H1 (cell line): ENCODE measurements at regions not wholly inside any gene's neighbourhood (a gene's known extent, or its start where the extent isn't known, plus 50 kb on each side); places are given as distances from the start of the nearest gene placed in this dataset.

Experiments used
- CTCF ChIA-PET: fragments of 300-600 bp; sonication (Branson Sonifier 250); formaldehyde crosslinking; loops from one replicate; lab custom pipeline; 2021; ENCODE audit not compliant: partially characterized antibody; lab: Charles Lee
- POLR2A ChIA-PET: fragments of 300-600 bp; sonication (Branson Sonifier 250); formaldehyde crosslinking; loops from one replicate; lab custom pipeline; 2021; ENCODE audit warnings: inconsistent platforms; ENCODE audit not compliant: partially characterized antibody; lab: Charles Lee
- DNase-seq, 2 experiments: peaks; one replicate each; pipeline versions ENCODE4 v3.0.0 to v3.0.0-alpha.2; 2010 to 2022; ENCODE audit warnings: low spot score in 2 of 2, low read depth in 1 of 2, mixed read lengths in 1 of 2
- FAIRE-seq: peaks from 2 replicates; lab custom pipeline; 2011; peaks lifted over from hg19 to GRCh38; lab: Jason Lieb, UNC
- H2AFZ ChIP-seq: 2 replicates; pipeline ENCODE4 v1.8.1; 2012; ENCODE audit warnings: low read length, inconsistent platforms
- H2AK5ac ChIP-seq: 2 replicates; pipeline ENCODE4 v1.6.1; 2013; ENCODE audit warnings: low read depth, low read length
- H2BK120ac ChIP-seq: replicated peaks from 2 replicates; pipeline ENCODE3; 2013; ENCODE audit warnings: low read depth, low read length, inconsistent platforms
- H2BK12ac ChIP-seq: 2 replicates; pipeline ENCODE4 v1.6.1; 2013; ENCODE audit warnings: low read depth, low read length
- H2BK15ac ChIP-seq: 2 replicates; pipeline ENCODE4 v1.6.1; 2013; ENCODE audit warnings: low read length
- H2BK20ac ChIP-seq: 2 replicates; pipeline ENCODE4 v1.6.1; 2013; ENCODE audit warnings: low read length
- H2BK5ac ChIP-seq: 2 replicates; pipeline ENCODE4 v1.6.1; 2013; ENCODE audit warnings: low read depth, low read length
- H3K14ac ChIP-seq: 2 replicates; pipeline ENCODE4 v1.6.1; 2013; ENCODE audit warnings: inconsistent platforms; ENCODE audit not compliant: insufficient read length
- H3K18ac ChIP-seq: 2 replicates; pipeline ENCODE4 v1.6.1; 2013; ENCODE audit warnings: low read length; ENCODE audit errors: extremely low read depth
- H3K23ac ChIP-seq: 2 replicates; pipeline ENCODE4 v1.6.1; 2013; ENCODE audit warnings: inconsistent platforms; ENCODE audit not compliant: insufficient read length
- H3K23me2 ChIP-seq: 2 replicates; pipeline ENCODE4 v1.6.1; 2013; ENCODE audit warnings: low read depth, low read length
- H3K27ac ChIP-seq: 2 replicates; pipeline ENCODE4 v1.6.1; 2011; ENCODE audit warnings: low read depth, low read length, inconsistent platforms
- H3K27me3 ChIP-seq, 4 experiments: replicated peaks in 1 of 4; 1 replicate in 1 of 4; 2 replicates in 3 of 4; pipeline versions ENCODE4 v1.6.1 to v1.8.1; 2011 to 2013; ENCODE audit warnings: low read length in 3 of 4, mild to moderate bottlenecking in 3 of 4, inconsistent platforms in 2 of 4, mixed read lengths in 2 of 4, moderate library complexity in 1 of 4; ENCODE audit not compliant: control insufficient read depth in 3 of 4, insufficient read depth in 3 of 4; ENCODE audit errors: extremely low read depth in 1 of 4
- H3K36me3 ChIP-seq, 4 experiments: 2 replicates each; pipeline versions ENCODE4 v1.6.1 to v1.8.1; 2011 to 2013; ENCODE audit warnings: mild to moderate bottlenecking in 4 of 4, low read length in 3 of 4, moderate library complexity in 2 of 4, control low read depth in 1 of 4, inconsistent platforms in 1 of 4; ENCODE audit not compliant: insufficient read depth in 4 of 4, control insufficient read depth in 2 of 4
- H3K4ac ChIP-seq: replicated peaks from 2 replicates; pipeline ENCODE3; 2013; ENCODE audit warnings: low read length, low read depth, mixed read lengths, inconsistent platforms; ENCODE audit not compliant: insufficient read length
- H3K4me1 ChIP-seq, 4 experiments: replicated peaks in 1 of 4; 1 replicate in 1 of 4; 2 replicates in 3 of 4; pipeline versions ENCODE4 v1.6.1 to v1.8.1; 2011 to 2013; ENCODE audit warnings: low read length in 3 of 4, inconsistent platforms in 2 of 4, mixed read lengths in 1 of 4; ENCODE audit not compliant: insufficient read depth in 4 of 4, control insufficient read depth in 3 of 4
- H3K4me2 ChIP-seq, 2 experiments: 2 replicates each; pipeline versions ENCODE4 v1.6.1 to v1.8.1; 2011 to 2013; ENCODE audit warnings: low read depth in 2 of 2, low read length in 2 of 2, control low read depth in 1 of 2, inconsistent platforms in 1 of 2, mild to moderate bottlenecking in 1 of 2; ENCODE audit not compliant: insufficient read depth in 1 of 2
- H3K4me3 ChIP-seq, 4 experiments: fragments of 200-600, 300-600 bp in 1 of 4; sonication (generic), shearing (Covaris generic), sonication (Bioruptor Twin) in 1 of 4; 2 replicates each; pipeline versions ENCODE4 v1.5.1 to v1.8.1; 2011 to 2016; ENCODE audit warnings: low read length in 4 of 4, low read depth in 3 of 4, control low read depth in 2 of 4, inconsistent platforms in 2 of 4, mild to moderate bottlenecking in 2 of 4, mixed read lengths in 1 of 4, moderate library complexity in 1 of 4; ENCODE audit not compliant: insufficient read depth in 2 of 4; ENCODE audit errors: extremely low read depth in 1 of 4
- H3K56ac ChIP-seq: replicated peaks from 2 replicates; pipeline ENCODE3; 2013; ENCODE audit warnings: low read depth, mild to moderate bottlenecking, mixed read lengths, low read length, inconsistent platforms; ENCODE audit not compliant: insufficient read length
- H3K79me1 ChIP-seq: 2 replicates; pipeline ENCODE4 v1.6.1; 2013; ENCODE audit warnings: low read depth, low read length, control low read depth
- H3K79me2 ChIP-seq, 2 experiments: 2 replicates each; pipeline versions ENCODE4 v1.6.1 to v1.8.1; 2012 to 2013; ENCODE audit warnings: low read length in 2 of 2, mild to moderate bottlenecking in 2 of 2, inconsistent platforms in 1 of 2; ENCODE audit not compliant: insufficient read depth in 2 of 2, control insufficient read depth in 1 of 2
- H3K9ac ChIP-seq, 4 experiments: replicated peaks in 1 of 4; 1 replicate in 1 of 4; 2 replicates in 3 of 4; pipeline versions ENCODE4 v1.6.1 to v1.8.1; 2011 to 2013; ENCODE audit warnings: low read depth in 3 of 4, low read length in 3 of 4, control low read depth in 2 of 4, mild to moderate bottlenecking in 2 of 4, moderate library complexity in 2 of 4, inconsistent platforms in 1 of 4; ENCODE audit errors: extremely low read depth in 1 of 4
- H3K9me3 ChIP-seq, 2 experiments: 2 replicates each; pipeline versions ENCODE4 v1.6.1 to v1.8.1; 2012 to 2013; ENCODE audit warnings: mild to moderate bottlenecking in 2 of 2, moderate library complexity in 2 of 2, control low read depth in 1 of 2, inconsistent platforms in 1 of 2, low read depth in 1 of 2, low read length in 1 of 2, mixed read lengths in 1 of 2; ENCODE audit not compliant: insufficient read depth in 2 of 2
- H4K20me1 ChIP-seq, 2 experiments: replicated peaks in 1 of 2; 2 replicates each; pipeline versions ENCODE3 to v1.8.1; 2011 to 2013; ENCODE audit warnings: inconsistent platforms in 2 of 2, low read length in 2 of 2, mild to moderate bottlenecking in 1 of 2; ENCODE audit not compliant: insufficient read depth in 2 of 2, control insufficient read depth in 1 of 2
- H4K5ac ChIP-seq: 2 replicates; pipeline ENCODE4 v1.6.1; 2013; ENCODE audit warnings: low read length, low read depth, mixed read lengths, inconsistent platforms; ENCODE audit not compliant: insufficient read length
- H4K8ac ChIP-seq: 2 replicates; pipeline ENCODE4 v1.8.0; 2013; ENCODE audit warnings: mild to moderate bottlenecking, moderate library complexity, low read length, inconsistent platforms; ENCODE audit not compliant: insufficient read depth; ENCODE audit errors: extremely low read depth
- H4K91ac ChIP-seq: replicated peaks from 2 replicates; pipeline ENCODE3; 2013; ENCODE audit warnings: low read length, mixed read lengths, inconsistent platforms; ENCODE audit not compliant: insufficient read length
- CHD2 ChIP-seq: IDR thresholded peaks from 2 replicates; pipeline ENCODE4 v1.6.1; 2012; ENCODE audit warnings: low read length, improper control_type of control experiment
- EGR1 ChIP-seq: IDR thresholded peaks from 2 replicates; pipeline ENCODE4 v1.6.1; 2011; ENCODE audit warnings: low read depth, low read length, borderline replicate concordance
- EZH2 ChIP-seq: fragments of 200-600 bp; sonication (generic); IDR thresholded peaks from 2 replicates; pipeline ENCODE4 v1.7.1; 2012; ENCODE audit warnings: low read depth, mild to moderate bottlenecking, moderate library complexity, low read length, inconsistent platforms; ENCODE audit not compliant: severe bottlenecking
- RAD21 ChIP-seq, 2 experiments: IDR thresholded peaks in 1 of 2; conservative IDR thresholded peaks in 1 of 2; 2 replicates each; pipeline ENCODE4 v1.6.1; 2011; ENCODE audit warnings: low read depth in 2 of 2, low read length in 2 of 2, improper control_type of control experiment in 1 of 2, inconsistent platforms in 1 of 2, mild to moderate bottlenecking in 1 of 2, moderate library complexity in 1 of 2
- WGBS, 2 experiments: shearing (Covaris generic) in 1 of 2; methylation state at CpG; one replicate each; pipeline versions ENCODE4 v1.1.6 to v1.1.7; 2013 to 2015; ENCODE audit warnings: low lambda C conversion rate in 2 of 2, mixed read lengths in 2 of 2, inconsistent platforms in 1 of 2, low coverage in 1 of 2, missing lambda C conversion rate in 1 of 2; ENCODE audit not compliant: insufficient replicate concordance in 2 of 2, insufficient coverage in 1 of 2, insufficient read length in 1 of 2; ENCODE audit errors: extremely low coverage in 1 of 2, missing lambda C conversion rate in 1 of 2; 5-methylcytosine and 5-hydroxymethylcytosine counted together
- TF ChIP-seq, protein P1 (sequence below): IDR thresholded peaks from 2 replicates; pipeline ENCODE4 v1.6.1; 2012; ENCODE audit warnings: inconsistent platforms

DNA sequence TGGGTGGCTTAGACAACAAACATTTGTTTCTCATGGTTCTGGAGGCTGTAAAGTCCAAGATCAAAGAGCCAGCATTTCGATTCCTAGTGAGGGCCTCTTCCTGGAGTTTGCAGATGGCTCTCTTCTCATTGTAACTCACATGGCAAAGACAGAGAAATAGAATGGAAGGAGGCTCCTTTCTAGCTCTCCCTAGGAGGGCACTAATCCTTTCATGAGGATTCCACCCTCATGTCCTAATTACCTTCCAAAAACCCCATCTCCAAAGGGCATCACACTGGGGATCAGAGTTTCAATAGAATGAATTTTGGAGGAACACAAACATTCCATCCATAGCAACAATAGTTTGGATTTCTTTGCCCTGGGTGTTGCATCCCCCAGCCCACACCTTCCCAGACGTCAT lies 247.3 kb downstream of the TTLL7 start:
- Histone ChIP-seq H3K9ac (no peak overlapping the region), H3K4me3 (no peak overlapping the region), H2BK15ac (no peak overlapping the region), H3K4ac (no peak overlapping the region), H4K20me1 (no peaks in the 10 kb centered on the region), H2BK5ac (no peak overlapping the region), H3K14ac (no peak overlapping the region), H3K27me3 (no peaks in the 10 kb centered on the region), H3K9me3 (peaks cover 3 to 10% of the 10 kb centered on the region in 2 experiments; a peak in 2 of 4 replicates), H3K4me2 (no peak overlapping the region), H3K36me3 (no peaks in the 10 kb centered on the region), H3K56ac (no peak overlapping the region), H4K91ac (no peak overlapping the region), H3K23me2 (no peaks in the 10 kb centered on the region), H2BK120ac (no peak overlapping the region), H4K5ac (no peak overlapping the region), H3K79me1 (no peaks in the 10 kb centered on the region), H3K27ac (no peak overlapping the region), H3K23ac (no peak overlapping the region), H4K8ac (no peak overlapping the region), H3K18ac (no peak overlapping the region), H2BK20ac (no peak overlapping the region), H2BK12ac (no peak overlapping the region), H3K4me1 (peaks cover 0 to 4% (median under 1%) of the 10 kb centered on the region in 4 experiments; a peak in 1 of 7 replicates), H2AFZ (no peak overlapping the region), H3K79me2 (no peaks in the 10 kb centered on the region), H2AK5ac (no peak overlapping the region)
- ChIA-PET CTCF (interaction anchor here (1.2 kb wide), 2 partner anchors 9 to 117 kb away, joined by 3 to 4 read pairs; no protein-coding TSS in a partner anchor), POLR2A (interaction anchor here (1.3 kb wide), 1 partner anchor 9 kb away, joined by 3 read pairs; no protein-coding TSS in a partner anchor)
- TF ChIP-seq EZH2 (no peak), CHD2 (no peak), EGR1 (no peak), RAD21 (IDR thresholded peaks at IDR 0.05 in 1 of 2, conservative IDR thresholded peaks at IDR 0.05 in 1 of 2; ENCODE audit: low read depth in 2 of 2, low read length in 2 of 2) (no peak)
- TF ChIP-seq, protein P1, sequence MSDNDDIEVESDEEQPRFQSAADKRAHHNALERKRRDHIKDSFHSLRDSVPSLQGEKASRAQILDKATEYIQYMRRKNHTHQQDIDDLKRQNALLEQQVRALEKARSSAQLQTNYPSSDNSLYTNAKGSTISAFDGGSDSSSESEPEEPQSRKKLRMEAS = no peak
- no peak for DNase-seq
- FAIRE-seq = no peak
- WGBS, 2 experiments = 65% methylated on average over 2 of the region's 2 CpGs; no CpG with 5 or more reads in 1 of the 2 experiments
